Smooth muscle cell (in vitro differentiated cells): ENCODE measurements at regions not wholly inside any gene's neighbourhood (a gene's known extent, or its start where the extent isn't known, plus 50 kb on each side); places are given as distances from the start of the nearest gene placed in this dataset.

ENCODE experiments used
- DNase-seq: peaks from one replicate; lab custom pipeline; 2025; ENCODE audit not compliant: unreplicated experiment; lab: John Stamatoyannopoulos, UW
- H2AFZ ChIP-seq: fragments of 200-600 bp; sonication (generic); 2 replicates; pipeline ENCODE4 v1.6.0; 2016; ENCODE audit warnings: antibody characterized with exemption, low read depth, mild to moderate bottlenecking
- H3F3A ChIP-seq: fragments of 200-600 bp; sonication (generic); 2 replicates; pipeline ENCODE4 v1.6.0; 2017; ENCODE audit warnings: antibody characterized with exemption, low read depth
- H3K27ac ChIP-seq: fragments of 200-600 bp; sonication (generic); 2 replicates; pipeline ENCODE4 v1.5.1; 2016; ENCODE audit warnings: low read depth, mild to moderate bottlenecking
- H3K27me3 ChIP-seq: fragments of 200-600 bp; sonication (generic); 2 replicates; pipeline ENCODE4 v1.6.1; 2016; ENCODE audit warnings: low read depth, mild to moderate bottlenecking
- H3K36me3 ChIP-seq: fragments of 200-600 bp; sonication (generic); 2 replicates; pipeline ENCODE4 v1.5.1; 2016; ENCODE audit warnings: low read depth
- H3K4me1 ChIP-seq: fragments of 200-600 bp; sonication (generic); 2 replicates; pipeline ENCODE4 v1.5.1; 2016; ENCODE audit warnings: low read depth
- H3K4me2 ChIP-seq: fragments of 200-600 bp; sonication (generic); 2 replicates; pipeline ENCODE4 v1.6.0; 2016; ENCODE audit warnings: mild to moderate bottlenecking
- H3K4me3 ChIP-seq: fragments of 200-600 bp; sonication (generic); 2 replicates; pipeline ENCODE4 v1.5.1; 2016; ENCODE audit warnings: mild to moderate bottlenecking
- H3K79me2 ChIP-seq: fragments of 200-600 bp; sonication (generic); 2 replicates; pipeline ENCODE4 v1.6.0; 2016; ENCODE audit warnings: low read depth, mild to moderate bottlenecking
- H3K9ac ChIP-seq: fragments of 200-600 bp; sonication (generic); 2 replicates; pipeline ENCODE4 v1.6.0; 2016; ENCODE audit warnings: low read depth
- H3K9me3 ChIP-seq: fragments of 200-600 bp; sonication (generic); replicated peaks from 2 replicates; pipeline ENCODE4 v1.5.1; 2016; ENCODE audit warnings: low read depth
- H4K20me1 ChIP-seq: fragments of 200-600 bp; sonication (generic); 2 replicates; pipeline ENCODE4 v1.6.0; 2016; ENCODE audit warnings: low read depth
- WGBS: methylation state at CpG from one replicate; pipeline ENCODE4 v1.1.7; 2016; ENCODE audit warnings: low lambda C conversion rate; 5-methylcytosine and 5-hydroxymethylcytosine counted together
- TF ChIP-seq, protein P1 (sequence below): fragments of 200-600 bp; sonication (generic); IDR thresholded peaks from 2 replicates; pipeline ENCODE4 v1.5.1; 2017; ENCODE audit warnings: borderline replicate concordance, mild to moderate bottlenecking, antibody characterized with exemption; ENCODE audit not compliant: insufficient read depth, poor library complexity, severe bottlenecking

- Histone ChIP-seq H3K27ac (no peak overlapping the region), H3K27me3 (no peaks in the 10 kb centered on the region), H3K4me3 (no peak overlapping the region), H3K36me3 (no peaks in the 10 kb centered on the region), H3K79me2 (no peaks in the 10 kb centered on the region), H3K4me1 (no peaks in the 10 kb centered on the region), H4K20me1 (no peaks in the 10 kb centered on the region), H3K9me3 (no peaks in the 10 kb centered on the region), H3F3A (no peaks in the 10 kb centered on the region), H3K4me2 (no peak overlapping the region), H3K9ac (no peak overlapping the region), H2AFZ (no peak overlapping the region)
- no peak for DNase-seq
- WGBS: 92% methylated on average over 2 of the region's 2 CpGs
- TF ChIP-seq, protein P1, sequence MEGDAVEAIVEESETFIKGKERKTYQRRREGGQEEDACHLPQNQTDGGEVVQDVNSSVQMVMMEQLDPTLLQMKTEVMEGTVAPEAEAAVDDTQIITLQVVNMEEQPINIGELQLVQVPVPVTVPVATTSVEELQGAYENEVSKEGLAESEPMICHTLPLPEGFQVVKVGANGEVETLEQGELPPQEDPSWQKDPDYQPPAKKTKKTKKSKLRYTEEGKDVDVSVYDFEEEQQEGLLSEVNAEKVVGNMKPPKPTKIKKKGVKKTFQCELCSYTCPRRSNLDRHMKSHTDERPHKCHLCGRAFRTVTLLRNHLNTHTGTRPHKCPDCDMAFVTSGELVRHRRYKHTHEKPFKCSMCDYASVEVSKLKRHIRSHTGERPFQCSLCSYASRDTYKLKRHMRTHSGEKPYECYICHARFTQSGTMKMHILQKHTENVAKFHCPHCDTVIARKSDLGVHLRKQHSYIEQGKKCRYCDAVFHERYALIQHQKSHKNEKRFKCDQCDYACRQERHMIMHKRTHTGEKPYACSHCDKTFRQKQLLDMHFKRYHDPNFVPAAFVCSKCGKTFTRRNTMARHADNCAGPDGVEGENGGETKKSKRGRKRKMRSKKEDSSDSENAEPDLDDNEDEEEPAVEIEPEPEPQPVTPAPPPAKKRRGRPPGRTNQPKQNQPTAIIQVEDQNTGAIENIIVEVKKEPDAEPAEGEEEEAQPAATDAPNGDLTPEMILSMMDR: no peak
Measured at GRCh38 chr15:29944925-29945324, 122.7 kb upstream of the TJP1 start.

GRCh38 chr15:29942548-29942947 is 120.3 kb upstream of the TJP1 start:
- no peak overlapping the region for H3K4me2 ChIP-seq
- no peaks in the 10 kb centered on the region for H4K20me1 ChIP-seq
- no peak overlapping the region for H3K27ac ChIP-seq
- no peak overlapping the region for H3K4me3 ChIP-seq
- H3K9ac ChIP-seq: no peak overlapping the region
- no peaks in the 10 kb centered on the region for H3K27me3 ChIP-seq
- no peaks in the 10 kb centered on the region for H3K36me3 ChIP-seq
- H3F3A ChIP-seq: no peaks in the 10 kb centered on the region
- no peak for DNase-seq
- no peaks in the 10 kb centered on the region for H3K9me3 ChIP-seq
- WGBS: 94% methylated on average over 7 of the region's 7 CpGs
- TF ChIP-seq, protein P1: no peak
- peaks cover 4% of the 10 kb centered on the region for H3K4me1 ChIP-seq
- H3K79me2 ChIP-seq: no peaks in the 10 kb centered on the region
- no peak overlapping the region for H2AFZ ChIP-seq

DNA sequence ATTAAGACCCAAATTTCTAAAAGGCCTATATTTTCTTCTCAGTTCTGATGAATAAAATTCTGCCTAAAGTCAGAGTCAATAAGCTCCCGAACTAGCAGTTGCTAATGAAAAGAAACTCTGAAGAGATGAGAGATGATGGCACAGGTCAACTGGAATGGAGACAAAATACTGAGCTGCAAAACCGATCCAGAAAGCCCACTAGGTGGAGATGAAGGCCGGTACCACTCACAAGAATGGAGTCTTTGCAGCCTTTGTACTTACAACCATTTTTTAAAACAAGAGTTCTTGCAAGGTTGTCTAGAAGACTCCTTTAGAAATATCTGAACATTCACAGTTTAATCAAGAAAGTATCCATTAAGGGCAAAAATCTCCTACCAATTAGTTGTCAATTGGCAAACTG is 119.9 kb upstream of the TJP1 start:
- Histone ChIP-seq H3K79me2 (no peaks in the 10 kb centered on the region), H3K27ac (no peak overlapping the region), H3K9ac (no peak overlapping the region), H3K27me3 (no peaks in the 10 kb centered on the region), H3F3A (no peaks in the 10 kb centered on the region), H2AFZ (no peak overlapping the region), H4K20me1 (no peaks in the 10 kb centered on the region), H3K4me2 (no peak overlapping the region), H3K4me1 (peaks cover 4% of the 10 kb centered on the region), H3K36me3 (no peaks in the 10 kb centered on the region), H3K9me3 (no peaks in the 10 kb centered on the region), H3K4me3 (no peak overlapping the region)
- WGBS: 53% methylated on average over 3 of the region's 3 CpGs
- no peak for DNase-seq
- TF ChIP-seq, protein P1: peak; percentile 14

DNA sequence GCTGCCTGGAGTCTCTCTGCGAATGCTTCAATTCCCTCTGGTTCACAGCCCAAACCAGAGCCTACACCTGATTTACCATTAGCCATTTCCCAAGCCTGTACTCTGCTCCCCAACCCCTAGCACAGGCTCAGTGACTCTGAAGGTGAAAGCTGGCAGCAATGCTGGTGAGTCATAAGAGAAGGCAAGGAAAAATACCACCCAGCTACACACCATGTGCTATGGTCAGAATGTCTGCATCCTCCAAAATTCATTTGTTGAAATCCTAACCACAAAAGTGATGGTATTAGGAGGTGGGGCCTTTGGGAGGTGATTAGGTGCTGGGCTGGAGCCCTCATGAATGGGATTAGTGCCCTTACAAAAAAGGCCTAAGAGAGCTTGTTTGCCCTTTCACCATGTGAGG is 117.1 kb upstream of the TJP1 start:
- no peak overlapping the region for H2AFZ ChIP-seq
- DNase-seq: no peak
- WGBS: 94% methylated on average over 1 of the region's 1 CpG

More for the DNA sequence above, 117.1 kb upstream of the TJP1 start:
- H3K36me3 ChIP-seq: no peaks in the 10 kb centered on the region
- H4K20me1 ChIP-seq: no peaks in the 10 kb centered on the region
- no peaks in the 10 kb centered on the region for H3K27me3 ChIP-seq
- H3F3A ChIP-seq: no peaks in the 10 kb centered on the region
- no peaks in the 10 kb centered on the region for H3K79me2 ChIP-seq
- TF ChIP-seq, protein P1: no peak
- no peak overlapping the region for H3K27ac ChIP-seq
- H3K9me3 ChIP-seq: no peaks in the 10 kb centered on the region
- H3K4me2 ChIP-seq: no peak overlapping the region
- peaks cover 4% of the 10 kb centered on the region for H3K4me1 ChIP-seq
- H3K4me3 ChIP-seq: no peak overlapping the region
- H3K9ac ChIP-seq: no peak overlapping the region
